ENCODE measurements at regions not wholly inside any gene's neighbourhood (a gene's known extent, or its start where the extent isn't known, plus 50 kb on each side); places are given as distances from the start of the nearest gene placed in this dataset.

- no peak for DNase-seq (ENCODE audit: extremely low read depth, low read depth)
- TF ChIP-seq, protein P1, sequence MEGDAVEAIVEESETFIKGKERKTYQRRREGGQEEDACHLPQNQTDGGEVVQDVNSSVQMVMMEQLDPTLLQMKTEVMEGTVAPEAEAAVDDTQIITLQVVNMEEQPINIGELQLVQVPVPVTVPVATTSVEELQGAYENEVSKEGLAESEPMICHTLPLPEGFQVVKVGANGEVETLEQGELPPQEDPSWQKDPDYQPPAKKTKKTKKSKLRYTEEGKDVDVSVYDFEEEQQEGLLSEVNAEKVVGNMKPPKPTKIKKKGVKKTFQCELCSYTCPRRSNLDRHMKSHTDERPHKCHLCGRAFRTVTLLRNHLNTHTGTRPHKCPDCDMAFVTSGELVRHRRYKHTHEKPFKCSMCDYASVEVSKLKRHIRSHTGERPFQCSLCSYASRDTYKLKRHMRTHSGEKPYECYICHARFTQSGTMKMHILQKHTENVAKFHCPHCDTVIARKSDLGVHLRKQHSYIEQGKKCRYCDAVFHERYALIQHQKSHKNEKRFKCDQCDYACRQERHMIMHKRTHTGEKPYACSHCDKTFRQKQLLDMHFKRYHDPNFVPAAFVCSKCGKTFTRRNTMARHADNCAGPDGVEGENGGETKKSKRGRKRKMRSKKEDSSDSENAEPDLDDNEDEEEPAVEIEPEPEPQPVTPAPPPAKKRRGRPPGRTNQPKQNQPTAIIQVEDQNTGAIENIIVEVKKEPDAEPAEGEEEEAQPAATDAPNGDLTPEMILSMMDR (IDR thresholded peaks at IDR 0.05; ENCODE audit: low read depth, low read length), result no peak
Measured at GRCh38 chr7:41152179-41152678, 550.7 kb downstream of the INHBA start.

GRCh38 chr7:41149576-41149975 lies 553.3 kb downstream of the INHBA start:
- TF ChIP-seq, protein P1 (IDR thresholded peaks at IDR 0.05; ENCODE audit: low read depth, low read length), result no peak

GRCh38 chr7:41148521-41148951 lies 554.4 kb downstream of the INHBA start:
- peak; percentile 80 for DNase-seq (ENCODE audit: extremely low read depth, low read depth)
- TF ChIP-seq, protein P1 (IDR thresholded peaks at IDR 0.05; ENCODE audit: low read depth, low read length), result no peak

More at GRCh38 chr7:41149576-41149975, 553.3 kb downstream of the INHBA start:
- DNase-seq (ENCODE audit: extremely low read depth, low read depth), result no peak

DNA sequence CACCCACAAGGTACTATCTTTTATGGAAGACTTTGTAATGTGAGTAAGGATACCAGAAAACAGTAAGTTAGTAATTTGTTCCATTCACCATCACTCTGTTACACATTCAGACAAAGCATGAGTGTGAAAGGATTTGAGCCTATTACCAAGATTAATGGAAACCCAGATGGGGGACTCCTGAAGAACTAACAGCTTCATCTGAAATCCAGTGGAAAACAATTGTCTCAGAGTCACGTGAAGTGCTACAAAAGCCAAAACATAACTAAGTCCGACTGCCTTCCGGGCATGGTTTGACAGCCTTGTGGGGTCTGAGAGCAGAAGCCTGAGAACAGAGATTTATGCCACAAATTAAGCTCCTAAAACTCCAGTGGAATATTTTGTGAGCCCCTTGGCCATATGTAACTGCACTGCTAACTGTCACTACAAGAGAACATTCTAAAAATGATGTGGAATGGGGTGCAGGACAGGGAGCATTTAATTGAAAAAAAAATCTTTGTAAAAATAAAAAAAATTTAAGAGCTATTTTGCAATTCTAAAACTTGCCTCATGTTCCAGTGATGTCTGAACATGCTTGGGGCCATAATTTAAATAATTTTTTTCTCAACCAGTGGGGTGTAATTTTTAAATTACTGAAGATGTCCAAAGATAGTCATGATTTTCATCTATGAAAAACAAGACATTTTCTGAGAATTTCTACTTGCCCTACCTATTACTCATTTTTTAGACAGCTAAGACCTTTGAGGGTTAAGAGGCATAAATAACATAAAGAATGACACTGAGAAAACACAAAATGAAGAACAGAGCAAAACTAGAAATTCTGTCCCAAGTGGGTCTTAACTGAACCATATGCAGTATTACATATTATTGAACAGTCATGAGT lies 555.0 kb downstream of the INHBA start:
- DNase-seq (ENCODE audit: extremely low read depth, low read depth), result no peak
- TF ChIP-seq, protein P1 (IDR thresholded peaks at IDR 0.05; ENCODE audit: low read depth, low read length), result no peak

DNA sequence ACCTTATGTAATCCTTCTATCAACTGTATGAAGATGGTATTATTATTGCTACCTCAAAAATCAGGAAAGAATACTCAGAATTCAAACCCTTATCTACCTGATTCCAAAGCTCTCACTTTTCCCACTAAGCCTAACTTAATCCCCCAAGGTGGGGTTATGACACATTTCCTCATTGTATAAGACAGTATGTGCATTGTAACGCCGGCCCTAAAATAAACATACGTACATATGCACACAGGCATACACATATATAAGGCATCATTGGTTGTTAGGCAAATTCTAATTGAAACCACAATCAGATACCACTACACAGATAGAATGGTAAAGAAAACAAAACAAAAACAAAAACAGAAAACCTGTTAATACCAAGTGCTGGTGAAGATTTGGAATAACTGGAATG lies 556.5 kb downstream of the INHBA start:
- no peak for DNase-seq (ENCODE audit: extremely low read depth, low read depth)
- TF ChIP-seq, protein P1 (IDR thresholded peaks at IDR 0.05; ENCODE audit: low read depth, low read length), result no peak

DNA sequence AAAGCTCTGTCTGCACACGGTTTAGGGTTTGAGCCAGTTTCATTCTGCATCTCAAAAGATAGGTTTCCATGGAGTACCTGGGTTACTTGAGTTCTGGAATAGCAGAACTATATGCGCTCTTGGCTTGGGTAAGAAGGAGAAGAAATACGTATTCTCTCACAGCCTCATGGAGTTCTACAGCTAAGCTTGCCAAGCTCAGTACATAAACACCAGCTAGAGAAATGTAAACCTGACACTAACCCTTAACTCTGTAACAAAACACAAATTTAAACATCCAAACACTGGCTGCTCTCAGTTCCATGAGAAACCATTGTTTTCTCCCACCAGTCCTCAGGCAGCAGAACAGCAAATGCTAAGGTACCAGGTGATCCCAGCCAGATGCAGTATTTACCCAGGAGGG lies 557.2 kb downstream of the INHBA start:
- TF ChIP-seq, protein P1 (IDR thresholded peaks at IDR 0.05; ENCODE audit: low read depth, low read length), result no peak
- no peak for DNase-seq (ENCODE audit: extremely low read depth, low read depth)

DNA sequence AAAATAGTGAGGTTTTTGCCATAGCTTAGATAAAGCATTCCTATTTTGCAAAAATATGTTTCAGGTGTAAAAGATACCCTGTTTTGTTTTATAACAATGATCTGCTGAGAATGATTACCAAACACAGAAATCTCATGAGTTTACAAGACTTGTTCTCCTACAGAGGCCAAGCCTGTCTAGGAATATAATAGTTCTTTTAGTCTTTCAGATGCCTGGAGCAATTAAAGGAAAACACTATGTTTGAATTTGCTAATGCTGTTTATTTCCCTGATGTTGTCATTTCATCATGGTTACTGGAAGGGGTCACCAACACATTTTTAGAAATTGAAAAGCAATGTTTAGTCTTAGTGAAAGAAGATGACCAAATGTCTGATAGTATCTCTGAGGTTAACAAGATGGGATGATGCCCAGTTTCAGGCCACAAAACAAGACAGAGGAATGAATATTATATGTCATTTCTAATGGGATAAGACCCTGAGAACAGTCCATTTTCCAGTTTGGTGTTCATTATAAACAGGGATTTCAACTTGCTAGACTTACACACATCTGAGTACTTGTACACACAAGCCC lies 559.9 kb downstream of the INHBA start:
- TF ChIP-seq, protein P1 (IDR thresholded peaks at IDR 0.05; ENCODE audit: low read depth, low read length), result no peak
- no peak for DNase-seq (ENCODE audit: extremely low read depth, low read depth)
